Endothelial cell of umbilical vein (primary cell): ENCODE measurements at regions not wholly inside any gene's neighbourhood (a gene's known extent, or its start where the extent isn't known, plus 50 kb on each side); places are given as distances from the start of the nearest gene placed in this dataset.

ENCODE experiments used
- BruUV-seq: library from RNA; stranded (reverse); fragments of 400-500 nt; replicated peaks from 2 replicates; lab custom pipeline; 2021; lab: Mats Ljungman, UMichigan
- CTCF ChIA-PET: fragments of 300-600, 350-600 bp; sonication (Branson Sonifier 250); formaldehyde crosslinking; loops from one replicate; lab custom pipeline; 2021; ENCODE audit warnings: antibody characterized with exemption, inconsistent platforms; lab: Charles Lee
- POLR2A ChIA-PET: fragments of 300-600, 350-600 bp; sonication (Branson Sonifier 250); formaldehyde crosslinking; loops from one replicate; lab custom pipeline; 2021; ENCODE audit warnings: antibody characterized with exemption, inconsistent platforms; lab: Charles Lee
- DNase-seq: peaks from one replicate; pipeline ENCODE4 v3.0.0-alpha.2; 2011; ENCODE audit warnings: low read depth, low spot score
- FAIRE-seq: peaks from 2 replicates; lab custom pipeline; 2011; peaks lifted over from hg19 to GRCh38; lab: Jason Lieb, UNC
- H2AFZ ChIP-seq: 2 replicates; pipeline ENCODE4 v1.6.0; 2012; ENCODE audit warnings: low read depth, low read length, control low read depth, inconsistent platforms
- H3K27ac ChIP-seq: 2 replicates; pipeline ENCODE4 v1.5.1; 2011; ENCODE audit warnings: low read depth, mild to moderate bottlenecking, control low read depth, low read length, moderate library complexity; ENCODE audit not compliant: insufficient read depth
- H3K27me3 ChIP-seq, 2 experiments: 2 replicates each; pipeline versions ENCODE4 v1.6.0 to v1.6.1; 2011; ENCODE audit warnings: low read length in 2 of 2, mixed read lengths in 1 of 2; ENCODE audit not compliant: control insufficient read depth in 2 of 2, insufficient read depth in 2 of 2
- H3K36me3 ChIP-seq, 2 experiments: 2 replicates in 1 of 2; 3 replicates in 1 of 2; pipeline ENCODE4 v1.5.1; 2011; ENCODE audit warnings: low read length in 2 of 2, mild to moderate bottlenecking in 1 of 2, moderate library complexity in 1 of 2; ENCODE audit not compliant: control insufficient read depth in 2 of 2, insufficient read depth in 2 of 2; ENCODE audit errors: extremely low read depth in 1 of 2
- H3K4me1 ChIP-seq: 3 replicates; pipeline ENCODE4 v1.5.1; 2011; ENCODE audit warnings: mild to moderate bottlenecking, low read length; ENCODE audit not compliant: control insufficient read depth, insufficient read depth; ENCODE audit errors: extremely low read depth
- H3K4me2 ChIP-seq: 2 replicates; pipeline ENCODE4 v1.6.1; 2011; ENCODE audit warnings: low read length, control low read depth, mixed read lengths; ENCODE audit not compliant: insufficient read depth
- H3K4me3 ChIP-seq, 3 experiments: fragments of 200-600 bp in 1 of 3; sonication (generic), shearing (Covaris generic) in 1 of 3; replicated peaks in 1 of 3; 2 replicates each; pipeline ENCODE4 v1.5.1; 2011 to 2016; ENCODE audit warnings: control low read depth in 3 of 3, low read length in 3 of 3, mild to moderate bottlenecking in 2 of 3, inconsistent platforms in 1 of 3, low read depth in 1 of 3, moderate library complexity in 1 of 3; ENCODE audit not compliant: insufficient read depth in 1 of 3
- H3K79me2 ChIP-seq: 2 replicates; pipeline ENCODE4 v1.6.0; 2012; ENCODE audit warnings: low read length, inconsistent platforms; ENCODE audit not compliant: control insufficient read depth, insufficient read depth
- H3K9ac ChIP-seq: replicated peaks from 2 replicates; pipeline ENCODE3; 2011; ENCODE audit warnings: low read length, control low read depth; ENCODE audit not compliant: insufficient read depth; ENCODE audit errors: extremely low read depth
- H3K9me1 ChIP-seq: replicated peaks from 3 replicates; pipeline ENCODE4 v1.6.0; 2011; ENCODE audit warnings: mild to moderate bottlenecking, low read length; ENCODE audit not compliant: control insufficient read depth, insufficient read depth; ENCODE audit errors: extremely low read depth
- H3K9me3 ChIP-seq: replicated peaks from 2 replicates; pipeline ENCODE4 v1.5.1; 2012; ENCODE audit warnings: low read length, inconsistent platforms; ENCODE audit not compliant: control insufficient read depth, insufficient read depth
- H4K20me1 ChIP-seq: replicated peaks from 2 replicates; pipeline ENCODE3; 2011; ENCODE audit warnings: mild to moderate bottlenecking, low read length; ENCODE audit not compliant: control insufficient read depth, insufficient read depth; ENCODE audit errors: extremely low read depth
- CTCF ChIP-seq, 2 donors: IDR thresholded peaks; 1 replicate in 1 of 2; 2 replicates in 1 of 2; pipeline ENCODE4 v1.5.1; 2011; ENCODE audit warnings: low read length in 2 of 2, mild to moderate bottlenecking in 2 of 2, moderate library complexity in 2 of 2, control low read depth in 1 of 2, inconsistent platforms in 1 of 2, low read depth in 1 of 2; ENCODE audit not compliant: insufficient read depth in 1 of 2; ENCODE audit errors: extremely low read depth in 1 of 2
- EZH2 ChIP-seq: IDR thresholded peaks from 2 replicates; pipeline ENCODE4 v1.6.1; 2012; ENCODE audit warnings: borderline replicate concordance, low read depth, mild to moderate bottlenecking, moderate library complexity, low read length, inconsistent platforms; ENCODE audit not compliant: severe bottlenecking
- FOS ChIP-seq: IDR thresholded peaks from 2 replicates; pipeline ENCODE4 v1.6.1; 2011; ENCODE audit warnings: mild to moderate bottlenecking, low read length, moderate library complexity, borderline replicate concordance; ENCODE audit not compliant: insufficient read depth
- GATA2 ChIP-seq: IDR thresholded peaks from 2 replicates; pipeline ENCODE4 v1.7.0; 2011; ENCODE audit warnings: low read depth, mild to moderate bottlenecking, moderate library complexity, mixed read lengths, low read length; ENCODE audit not compliant: insufficient read length, insufficient read depth
- JUN ChIP-seq: IDR thresholded peaks from 2 replicates; pipeline ENCODE4 v1.6.1; 2011; ENCODE audit warnings: borderline replicate concordance, low read depth; ENCODE audit not compliant: insufficient read length, insufficient read depth
- MAX ChIP-seq: IDR thresholded peaks from 2 replicates; pipeline ENCODE4 v1.6.1; 2011; ENCODE audit not compliant: insufficient read depth, insufficient read length
- MYC ChIP-seq: IDR thresholded peaks from one replicate; pipeline ENCODE4 v1.6.1; 2011; ENCODE audit warnings: mild to moderate bottlenecking, low read depth, low read length
- POLR2A ChIP-seq: IDR thresholded peaks from 2 replicates; pipeline ENCODE4 v1.6.1; 2012; ENCODE audit warnings: low read depth, mild to moderate bottlenecking, control low read depth, low read length
- POLR2AphosphoS5 ChIP-seq: IDR thresholded peaks from 2 replicates; pipeline ENCODE4 v1.6.1; 2012; ENCODE audit warnings: low read depth, mild to moderate bottlenecking, control low read depth, low read length, moderate library complexity; ENCODE audit not compliant: insufficient read depth
- dilution Hi-C: fragments of 300-500 bp; cut with MboI; formaldehyde crosslinking; loops from one replicate; pipeline ENCODE4 v1.15.0; 2019; ENCODE audit warnings: low sequenced_read_pairs; ENCODE audit not compliant: extremely low pct_ligation_motif_present
- intact Hi-C: fragments of 100-400 bp; cut with micrococcal nuclease; formaldehyde crosslinking; loops from one replicate; pipeline ENCODE4 v1.10.0; 2022

- no peaks in the 10 kb centered on the region for H3K79me2 ChIP-seq
- H3K4me3 ChIP-seq: no peak overlapping the region
- H3K9ac ChIP-seq: no peak overlapping the region
- H3K27me3 ChIP-seq: no peaks in the 10 kb centered on the region
- H3K4me1 ChIP-seq: no peaks in the 10 kb centered on the region
- no peaks in the 10 kb centered on the region for H3K9me3 ChIP-seq
- no peak for FAIRE-seq
- no peak for DNase-seq
- ChIA-PET CTCF (interaction anchor here (0.7 to 1.4 kb wide), 3 partner anchors 15 to 29 kb away, joined by 3 read pairs; no protein-coding TSS in a partner anchor), POLR2A (no interaction called here)
- no peaks in the 10 kb centered on the region for H3K9me1 ChIP-seq
- no peak overlapping the region for H3K27ac ChIP-seq
- dilution Hi-C loops: no loop called here
- H3K36me3 ChIP-seq: no peaks in the 10 kb centered on the region
- H2AFZ ChIP-seq: no peak overlapping the region
- no peaks in the 10 kb centered on the region for H4K20me1 ChIP-seq
- H3K4me2 ChIP-seq: no peak overlapping the region
- intact Hi-C loops: no loop called here
- BruUV-seq: no TSS peak
- TF ChIP-seq CTCF (IDR thresholded peaks at IDR 0.05; ENCODE audit: extremely low read depth in 1 of 2, insufficient read depth in 1 of 2, low read depth in 1 of 2, low read length in 2 of 2) (no peak), JUN (no peak), GATA2 (no peak), MYC (no peak), POLR2A (no peak), MAX (no peak), POLR2AphosphoS5 (no peak), EZH2 (no peak), FOS (no peak)
Measured at GRCh38 chr4:31959972-31960371, 1239.8 kb downstream of the PCDH7 start.
